ENCODE measurements at regions not wholly inside any gene's neighbourhood (a gene's known extent, or its start where the extent isn't known, plus 50 kb on each side); places are given as distances from the start of the nearest gene placed in this dataset.
"Not testable (repeated sequence)": the region's sequence is repeated elsewhere in the genome, so short reads cannot be mapped to it uniquely, and the experiment has no call there.

DNA sequence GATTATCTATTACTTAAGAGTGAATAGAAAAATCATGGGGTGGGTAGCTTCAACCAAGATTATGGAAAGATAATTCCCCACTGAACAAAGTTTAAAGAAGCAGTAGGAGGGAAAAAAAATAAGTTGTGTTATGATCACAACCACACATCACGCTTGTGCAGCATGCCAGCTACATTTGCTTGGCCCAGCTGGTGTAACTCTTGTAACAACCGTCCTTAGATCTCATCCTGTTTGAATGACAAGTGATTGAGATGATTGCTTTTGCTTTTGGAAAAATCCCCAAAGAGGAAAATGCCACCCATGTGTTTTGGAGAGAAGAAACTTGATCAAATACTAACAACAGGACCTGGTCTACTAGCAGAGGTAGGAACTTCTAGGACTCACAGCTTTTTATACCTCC lies 107.6 kb upstream of the KIF2A start:
- no peak for DNase-seq

DNA sequence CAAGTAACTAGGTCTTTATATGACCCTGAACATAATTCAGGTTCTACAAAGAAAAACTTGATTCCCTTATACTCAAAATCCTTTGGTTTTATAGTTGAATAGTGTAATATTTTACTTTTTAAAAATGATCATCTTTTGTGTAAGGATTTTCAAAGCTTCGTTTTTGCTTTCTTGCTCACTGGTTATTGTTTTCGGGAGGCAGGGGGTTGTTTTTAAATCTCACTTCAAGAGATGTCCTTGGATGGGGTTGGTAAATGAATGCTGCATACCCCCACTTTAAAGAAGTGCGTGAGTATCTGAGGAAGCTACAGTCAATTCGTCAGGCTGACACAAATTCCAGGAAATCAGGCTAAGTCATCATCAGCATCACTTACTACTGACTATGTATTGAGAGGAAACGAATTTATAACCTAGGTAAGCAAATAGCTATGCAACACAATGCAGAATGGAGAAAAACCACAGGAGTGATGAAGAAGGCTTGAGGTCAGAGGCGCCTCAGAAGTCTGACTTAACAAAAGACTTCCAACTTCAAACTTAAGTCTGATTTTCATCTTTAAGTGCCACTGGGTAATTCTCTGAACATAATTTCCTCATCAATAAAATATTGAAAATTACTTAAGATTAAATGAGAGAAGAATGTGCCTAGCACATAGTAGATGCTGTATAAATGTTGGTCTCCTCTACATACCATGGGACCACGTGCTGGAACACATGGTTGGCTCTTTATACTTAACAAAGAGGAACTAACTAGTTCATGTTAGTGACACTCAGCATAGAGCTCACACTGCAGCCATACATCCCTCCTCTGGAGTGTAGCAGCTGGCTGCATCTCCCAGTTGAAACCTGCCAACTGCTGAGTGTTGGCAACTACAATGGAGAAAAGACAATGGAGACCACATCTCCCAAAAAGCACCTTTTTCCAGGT lies 106.0 kb upstream of the KIF2A start:
- DNase-seq, result no peak

DNA sequence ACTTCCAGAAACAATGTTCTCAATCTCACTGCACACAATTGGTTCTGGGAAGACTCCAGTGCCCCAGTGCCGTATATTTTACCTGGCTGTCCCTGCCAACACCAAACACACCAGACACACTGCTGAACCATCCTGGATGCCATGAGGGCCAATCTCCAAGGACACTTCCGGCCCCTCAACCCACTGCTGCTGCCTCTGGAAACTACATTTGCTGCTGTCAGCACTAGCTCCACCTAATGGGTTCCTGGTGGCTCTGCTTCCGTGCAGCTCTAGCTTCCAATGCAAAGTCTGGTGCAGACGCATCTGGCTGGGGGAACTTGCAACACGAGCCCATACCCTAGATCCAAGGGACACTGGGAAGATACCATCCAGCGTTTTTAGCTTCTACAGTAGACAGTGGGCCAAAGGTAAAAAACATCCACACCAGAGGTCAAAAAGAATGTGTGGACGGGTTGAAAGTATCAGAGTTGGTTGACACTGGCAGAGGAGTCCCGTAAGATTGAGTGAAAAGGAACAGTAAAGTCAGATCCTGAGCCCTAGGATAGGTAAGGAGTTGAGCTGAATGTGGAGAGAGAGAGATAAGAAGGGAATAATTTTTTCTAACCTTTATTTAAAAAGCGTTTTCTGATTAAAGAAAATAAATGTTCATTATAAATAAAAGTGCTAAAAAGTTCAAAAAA lies 99.7 kb upstream of the KIF2A start:
- DNase-seq, result no peak

DNA sequence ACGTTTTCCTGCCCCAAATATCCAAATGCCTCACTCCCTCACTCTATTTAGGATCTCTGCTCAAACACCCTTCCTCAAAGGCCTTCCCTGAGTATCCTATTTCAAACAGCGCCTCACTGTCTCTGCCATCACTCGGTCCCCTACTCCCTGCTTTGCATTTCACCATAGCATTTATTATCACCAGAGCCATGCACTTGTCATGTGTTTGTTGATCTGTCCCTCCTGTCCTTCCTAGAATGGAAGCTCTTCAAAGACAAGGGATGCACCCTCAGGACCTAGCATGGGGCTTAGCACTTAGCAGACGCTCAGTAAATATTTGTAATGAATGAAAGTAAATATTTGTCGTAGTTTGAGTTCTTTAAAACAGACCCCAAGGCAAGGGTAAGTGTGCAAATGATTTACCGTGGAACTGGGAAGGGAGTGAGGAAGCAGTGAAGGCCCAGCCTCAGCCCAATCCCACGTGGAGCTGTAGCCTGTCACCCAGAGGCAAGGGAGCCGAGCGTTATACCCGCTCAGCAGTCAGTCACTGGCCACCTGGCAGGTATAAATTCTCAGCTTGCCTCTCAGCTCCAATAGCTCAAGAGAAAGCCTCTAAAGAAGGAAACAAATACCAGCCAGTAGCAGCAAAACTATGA lies 97.7 kb upstream of the KIF2A start:
- no peak for DNase-seq

DNA sequence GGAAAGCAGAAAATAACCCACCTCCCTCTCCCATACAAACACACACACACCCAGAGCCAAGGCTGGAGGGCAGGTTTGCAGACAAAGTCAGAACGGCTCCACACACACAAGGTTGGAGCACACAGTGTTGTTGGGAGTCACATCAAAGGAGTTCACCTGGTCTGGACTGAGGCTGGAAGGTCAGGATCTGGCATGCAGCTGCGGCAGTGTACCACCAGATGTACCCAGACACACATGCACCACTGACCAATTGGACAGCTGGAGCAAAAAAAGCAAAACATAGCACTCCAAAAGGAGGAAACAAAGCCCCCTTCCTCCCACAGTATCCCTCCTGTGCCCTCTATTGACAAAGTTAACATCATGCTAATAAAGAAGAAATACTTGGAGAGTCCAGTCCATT lies 94.6 kb upstream of the KIF2A start:
- no peak for DNase-seq

DNA sequence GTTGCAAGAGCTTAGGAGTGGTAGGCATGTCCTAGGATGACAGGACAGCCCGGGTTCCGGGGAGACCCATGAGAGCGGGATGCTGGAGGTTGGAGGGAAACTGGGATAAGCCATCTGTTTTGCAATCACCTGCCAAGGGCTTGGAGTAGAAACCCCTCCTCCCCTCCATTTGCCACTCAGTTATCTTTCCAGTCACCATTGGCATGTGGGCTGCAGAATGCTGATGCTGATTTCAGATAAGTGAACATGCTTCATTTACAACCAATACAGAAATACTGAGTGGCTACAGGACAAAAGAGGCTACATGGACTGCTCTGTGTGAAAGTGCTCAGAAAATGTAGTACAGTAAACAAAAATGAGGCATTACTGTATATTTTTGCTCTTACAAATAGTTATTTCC lies 93.4 kb upstream of the KIF2A start:
- no peak for DNase-seq

DNA sequence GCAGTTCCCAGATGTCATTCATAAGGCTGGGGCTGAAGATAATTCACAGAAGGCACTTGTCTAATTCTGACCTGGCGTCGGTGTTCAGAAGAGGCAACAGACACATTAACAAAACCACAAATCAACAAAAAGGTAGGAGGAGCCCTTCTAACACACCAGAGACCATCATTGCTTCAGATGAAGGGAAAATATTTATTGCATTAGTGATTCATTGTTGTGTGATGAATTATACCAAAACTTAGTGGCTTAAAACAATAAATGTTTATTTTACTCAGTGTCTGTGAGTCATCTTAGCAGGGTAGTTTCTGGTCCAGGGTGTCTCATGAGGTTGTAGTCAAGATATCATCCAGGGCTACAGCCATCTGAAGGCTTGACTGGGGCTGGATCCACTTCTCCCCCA lies 91.3 kb upstream of the KIF2A start:
- no peak for DNase-seq

DNA sequence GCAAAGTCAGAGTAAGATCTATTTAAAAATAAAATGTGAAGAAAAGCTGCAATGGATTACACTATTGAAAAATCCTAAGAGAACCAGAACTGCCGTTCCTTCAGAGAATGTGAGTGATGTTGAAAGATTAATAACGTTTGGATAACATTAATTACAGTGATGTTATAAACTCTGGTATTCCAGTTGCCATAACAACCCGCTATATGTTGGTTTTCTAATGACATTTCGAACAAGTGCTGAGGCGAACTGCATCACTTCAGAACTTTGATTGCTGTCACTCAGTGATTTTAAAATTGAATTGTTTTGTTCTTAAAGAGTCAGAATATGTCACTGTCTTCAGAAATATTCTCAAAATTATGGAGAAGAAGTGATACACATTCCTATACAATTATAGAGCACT lies 89.4 kb upstream of the KIF2A start:
- DNase-seq, result not testable (repeated sequence)

DNA sequence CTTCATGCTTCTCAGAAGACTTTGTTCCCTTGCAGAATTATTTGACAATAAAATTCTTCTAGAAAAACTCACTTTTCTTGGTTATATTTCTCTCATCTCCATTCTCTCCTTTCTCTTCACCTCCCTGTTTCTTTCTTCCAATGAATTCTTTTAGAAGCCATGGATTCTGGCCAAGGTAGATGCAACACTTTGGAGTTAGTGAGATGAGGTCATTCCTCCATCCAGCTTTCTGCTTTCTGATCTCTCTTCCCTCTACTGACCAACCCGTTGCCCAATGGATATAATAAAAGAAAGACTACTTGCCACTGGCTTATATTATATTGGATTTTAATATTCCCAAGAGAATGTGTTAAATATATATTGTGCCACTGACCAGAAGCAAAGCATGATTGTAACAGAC lies 88.9 kb upstream of the KIF2A start:
- not testable (repeated sequence) for DNase-seq

DNA sequence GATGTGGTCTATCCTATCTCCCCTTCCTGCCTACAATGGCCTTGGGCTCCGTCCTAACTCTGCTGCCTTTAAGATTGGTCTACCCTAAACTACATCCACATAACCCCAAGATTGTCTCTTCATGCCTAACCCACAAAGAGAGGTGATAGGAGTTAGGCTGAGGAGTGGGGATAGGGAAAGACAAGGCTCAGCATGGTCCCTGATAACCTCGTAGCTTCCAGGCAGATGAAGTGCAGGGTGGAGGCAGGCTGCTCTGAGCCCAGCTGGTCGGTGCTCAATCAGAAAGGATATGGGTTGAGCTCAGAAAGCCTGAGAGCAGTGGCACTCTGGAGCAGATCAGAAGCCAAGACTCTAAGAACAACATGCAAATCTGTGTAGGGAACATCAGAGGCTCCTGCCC lies 87.1 kb upstream of the KIF2A start:
- DNase-seq, result not testable (repeated sequence)

DNA sequence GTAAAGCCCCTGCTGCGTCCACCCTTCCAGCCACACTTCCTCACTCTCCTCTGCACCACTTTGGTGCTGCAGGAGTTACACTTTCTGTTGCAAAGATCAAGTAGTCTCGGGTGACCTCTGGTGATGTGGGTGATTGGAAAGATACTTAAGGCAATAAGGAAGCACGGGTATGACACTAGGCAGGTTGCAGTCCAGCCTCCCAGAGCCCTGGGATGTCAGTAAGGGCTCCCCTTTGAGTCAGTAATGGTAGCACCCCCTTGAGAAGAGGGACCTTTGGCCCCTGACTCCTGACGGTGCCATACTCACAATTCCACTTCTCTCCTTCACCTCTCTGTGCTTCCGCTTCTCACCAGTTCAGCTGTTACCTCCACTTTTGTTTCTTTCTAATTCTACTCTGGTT lies 84.1 kb upstream of the KIF2A start:
- not testable (repeated sequence) for DNase-seq

DNA sequence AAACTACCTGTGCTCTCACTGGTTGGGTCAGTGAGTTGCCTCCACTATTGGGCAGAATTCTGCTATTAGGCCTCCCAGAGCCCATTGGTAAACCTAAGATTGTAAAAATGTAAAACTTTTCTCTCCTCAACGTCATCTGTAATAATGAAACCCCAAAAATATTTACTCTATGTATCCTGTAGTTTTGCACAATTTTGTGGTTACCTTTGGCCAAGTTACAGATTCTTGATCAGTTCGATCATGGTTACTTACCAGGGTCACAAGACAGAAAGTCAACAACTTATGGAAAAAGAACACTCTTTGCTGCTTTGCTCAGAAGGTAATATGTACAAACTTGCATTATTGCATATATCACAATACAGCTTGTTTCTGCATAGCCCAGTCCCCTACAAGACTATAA lies 83.7 kb upstream of the KIF2A start:
- not testable (repeated sequence) for DNase-seq

DNA sequence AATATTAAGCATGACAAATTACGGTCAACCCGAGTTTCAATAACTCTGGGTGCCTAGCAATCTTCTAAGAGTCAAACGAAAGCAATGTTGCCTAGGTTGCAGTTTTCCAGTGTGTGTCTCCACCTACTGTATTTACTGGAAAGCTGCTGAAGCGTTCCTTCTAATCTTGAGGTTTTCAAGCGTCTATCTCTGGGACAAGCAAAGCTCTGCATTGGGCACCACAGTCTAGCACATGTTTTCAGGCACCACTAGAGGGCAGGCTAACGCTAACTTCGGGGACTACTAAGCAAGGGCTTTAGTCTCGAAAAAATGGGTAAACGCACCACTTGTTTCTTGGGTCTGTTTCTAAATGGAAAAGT lies 82.7 kb upstream of the KIF2A start:
- not testable (repeated sequence) for DNase-seq

DNA sequence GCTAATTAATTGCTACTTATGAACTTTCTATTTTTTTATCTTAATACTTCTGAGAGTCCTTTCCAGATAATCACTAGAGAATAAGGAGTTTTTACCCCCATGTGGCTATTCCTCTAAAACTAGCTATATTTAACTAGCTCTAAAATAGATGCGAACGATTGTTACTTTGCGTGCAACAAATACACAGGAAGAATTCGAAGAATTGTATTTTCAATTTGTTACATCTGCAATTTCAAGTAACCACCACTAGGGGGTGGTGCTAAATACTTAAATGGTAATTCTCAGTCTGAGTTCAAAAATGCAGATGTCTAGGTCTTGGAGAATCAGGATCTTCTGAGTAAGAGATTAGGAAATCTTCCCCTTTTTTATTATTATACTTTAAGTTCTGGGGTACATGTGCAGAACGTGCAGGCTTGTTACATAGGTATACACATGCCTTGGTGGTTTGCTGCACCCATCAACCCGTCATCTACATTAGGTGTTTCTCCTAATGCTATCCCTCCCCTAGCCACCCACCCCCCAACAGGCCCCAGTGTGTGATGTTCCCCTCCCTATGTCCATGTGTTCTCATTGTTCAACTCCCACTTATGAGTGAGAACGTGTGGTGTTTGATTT lies 80.9 kb upstream of the KIF2A start:
- DNase-seq, result not testable (repeated sequence)

DNA sequence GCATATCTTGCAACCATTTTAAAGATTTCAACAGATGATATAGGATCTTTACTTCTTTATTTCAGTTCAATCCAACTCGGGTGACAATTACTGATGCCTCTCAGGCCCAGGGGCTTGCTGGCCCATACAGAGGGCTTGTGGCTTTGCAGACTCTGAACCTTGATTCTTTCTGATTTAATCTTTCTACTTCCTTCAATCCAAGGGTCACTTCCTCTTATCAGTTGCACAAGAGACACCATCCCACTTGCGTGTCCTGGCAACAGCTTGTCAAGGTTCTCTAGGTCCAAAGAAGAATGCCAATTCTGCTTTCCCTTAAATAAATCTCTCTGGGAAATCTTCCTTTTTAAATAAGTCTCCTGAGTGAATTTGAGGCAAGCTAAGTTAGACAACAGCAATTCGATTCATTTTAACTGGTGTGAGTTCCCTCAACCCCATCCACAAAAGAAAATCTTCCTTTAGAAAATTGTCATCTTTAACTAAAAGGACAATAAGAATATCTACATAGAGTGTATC lies 75.1 kb upstream of the KIF2A start:
- DNase-seq, result not testable (repeated sequence)

DNA sequence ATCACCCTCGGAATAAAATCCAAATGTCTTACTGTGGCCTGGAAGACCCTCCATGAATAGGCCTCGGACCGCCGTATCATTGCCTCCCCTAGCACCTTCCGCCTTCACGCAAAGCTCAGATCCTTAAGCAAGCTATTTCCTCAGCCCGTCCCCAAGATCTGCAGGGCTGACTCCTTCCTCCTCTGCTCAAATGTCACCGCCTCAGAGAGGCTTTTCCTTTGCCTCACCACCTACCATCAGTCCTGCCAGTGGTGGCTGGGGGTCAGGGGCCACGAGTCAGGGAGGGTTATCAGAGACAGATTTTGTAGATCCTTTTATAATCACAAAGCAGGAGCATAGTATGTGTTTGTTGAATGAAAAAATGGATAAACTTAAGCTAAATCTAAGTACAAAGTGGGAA lies 74.4 kb upstream of the KIF2A start:
- DNase-seq, result no peak

DNA sequence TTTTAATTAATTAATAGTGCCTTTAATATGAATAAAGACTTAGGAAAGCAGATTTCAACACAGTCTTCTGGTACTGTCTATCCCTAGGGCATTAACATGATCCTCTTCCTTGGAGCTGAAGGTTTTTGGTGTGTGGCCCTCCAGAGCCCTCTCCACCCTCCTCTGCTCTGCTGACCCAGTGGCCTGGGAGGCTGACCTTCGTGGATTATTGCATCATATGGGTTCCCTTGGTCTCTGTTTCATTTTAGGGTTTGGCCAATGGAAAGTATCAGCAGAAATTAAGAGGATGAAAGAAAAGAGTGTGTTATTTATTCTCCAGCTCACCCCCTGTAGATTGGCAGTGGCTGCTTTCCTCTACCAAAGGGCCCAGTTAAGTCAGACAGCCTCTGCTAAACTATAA lies 73.8 kb upstream of the KIF2A start:
- DNase-seq, result not testable (repeated sequence)

DNA sequence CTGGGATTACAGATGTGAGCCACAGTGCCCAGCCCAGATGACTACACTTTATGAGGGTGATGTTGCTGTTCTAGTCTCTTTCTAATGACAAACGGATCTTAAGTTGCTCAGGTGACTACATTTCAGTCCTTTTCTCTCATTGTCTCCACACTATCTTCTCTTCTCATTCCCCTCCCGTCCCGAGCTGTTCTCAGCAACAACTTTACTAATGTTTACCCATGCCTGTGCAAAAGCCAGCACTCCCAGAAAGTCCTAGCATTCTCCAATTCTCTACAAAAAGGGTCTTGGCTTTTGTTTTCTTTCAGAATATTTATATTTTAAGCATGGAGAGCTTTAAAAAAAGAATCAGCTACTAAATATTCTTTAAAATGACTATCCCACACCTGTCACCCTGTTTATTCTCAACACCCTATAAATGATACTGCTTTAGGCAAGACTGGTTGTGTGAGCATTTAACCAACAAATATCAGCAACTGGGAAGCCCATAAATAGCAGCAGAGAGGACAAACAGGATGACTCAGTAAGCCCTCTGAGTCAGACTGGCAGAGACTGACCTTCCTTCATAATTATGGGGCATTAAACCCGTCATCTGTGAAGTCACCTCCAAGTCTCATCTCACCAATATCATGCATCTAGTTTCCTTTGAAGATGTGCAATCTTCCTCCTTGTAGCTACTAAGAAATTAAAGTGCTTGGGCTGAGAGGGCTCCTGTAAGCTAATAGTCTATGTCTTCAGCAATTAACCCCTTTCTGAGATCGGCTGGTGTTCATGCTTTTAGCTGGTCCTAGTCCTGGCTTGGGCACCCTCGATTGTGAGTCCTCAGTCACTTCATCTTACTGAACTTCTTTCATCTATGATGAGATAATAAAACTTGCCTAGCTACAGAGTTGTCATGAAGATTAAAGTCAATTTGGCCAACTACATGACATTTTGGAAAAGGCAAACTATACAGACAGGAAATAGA lies 72.6 kb upstream of the KIF2A start:
- DNase-seq, result not testable (repeated sequence)

DNA sequence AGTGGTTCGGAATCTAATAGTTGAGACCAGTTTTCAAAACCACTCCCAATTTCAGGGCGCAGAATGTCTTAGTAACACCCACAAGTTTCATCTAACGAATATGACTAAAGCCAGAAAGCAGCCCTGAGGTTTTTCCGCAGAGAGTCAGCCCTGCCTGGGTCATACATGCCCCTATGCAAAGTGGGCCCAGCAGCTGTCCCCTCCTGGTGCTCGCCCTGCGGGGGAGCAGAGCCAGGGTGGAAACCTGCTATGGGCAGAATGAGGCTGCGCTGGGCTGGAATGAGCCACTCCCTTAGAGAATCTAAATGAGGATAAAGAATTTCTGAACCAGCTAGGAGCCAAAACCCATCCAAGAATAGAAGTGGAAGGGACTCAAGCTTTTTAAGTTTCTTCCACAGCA lies 69.4 kb upstream of the KIF2A start:
- not testable (repeated sequence) for DNase-seq

DNA sequence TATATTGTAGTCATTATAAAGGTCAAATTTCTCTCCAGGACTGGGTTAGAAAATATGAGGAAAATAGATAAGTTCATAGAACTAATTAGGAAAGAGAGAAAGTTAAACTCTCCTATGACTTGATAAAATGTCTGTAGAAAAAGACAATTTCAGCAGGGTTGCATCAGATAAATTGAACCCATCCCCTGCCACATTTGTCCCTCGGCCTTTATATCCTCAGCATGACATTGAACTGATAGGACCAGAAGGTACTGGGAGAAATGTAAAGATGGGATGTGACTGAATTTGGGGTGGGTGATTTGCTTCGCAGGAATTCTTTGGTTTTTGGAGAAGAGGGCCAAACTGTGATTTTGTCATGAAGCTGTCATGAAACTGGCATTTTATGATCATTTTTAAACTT lies 68.1 kb upstream of the KIF2A start:
- not testable (repeated sequence) for DNase-seq

DNA sequence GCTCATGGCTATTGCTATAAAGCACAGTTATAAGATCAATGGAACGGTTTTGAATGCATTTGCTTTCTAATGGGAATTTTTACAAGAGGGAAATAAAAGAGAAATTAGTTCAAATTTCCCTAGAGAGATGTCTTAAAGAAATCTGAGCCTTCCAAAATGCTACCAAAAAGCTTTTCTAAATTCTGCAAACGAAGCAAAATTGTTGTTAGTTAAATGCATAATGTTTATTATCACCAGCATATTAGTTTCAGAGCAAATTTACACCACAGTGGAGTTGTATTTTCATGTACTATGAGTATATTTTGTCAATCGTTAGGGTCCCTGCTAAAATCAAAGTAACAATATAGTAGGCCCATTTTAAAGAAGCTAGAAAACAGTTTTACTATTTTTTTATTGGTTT lies 67.4 kb upstream of the KIF2A start:
- DNase-seq, result not testable (repeated sequence)

DNA sequence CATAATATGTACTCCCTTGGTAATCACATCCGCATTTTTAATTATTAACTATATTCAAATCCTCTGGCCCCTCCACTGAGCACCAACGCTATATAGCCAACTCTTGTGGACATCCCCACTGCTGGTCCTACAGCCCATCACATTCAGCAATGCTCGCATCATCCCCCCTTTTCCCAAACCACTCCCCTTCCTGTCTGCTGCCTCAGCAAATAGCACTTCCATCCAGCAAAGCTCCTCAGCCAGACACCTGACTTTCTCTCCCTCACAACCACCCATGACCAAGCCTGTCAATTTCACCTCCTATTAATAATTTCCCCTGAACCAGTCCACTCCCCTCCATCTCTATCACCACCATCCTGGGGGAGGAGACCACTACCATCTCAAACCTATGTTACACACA lies 65.5 kb upstream of the KIF2A start:
- DNase-seq, result not testable (repeated sequence)

All from NCI-H2081 (cell line).